IMR-90 (cell line): ENCODE measurements at regions not wholly inside any gene's neighbourhood (a gene's known extent, or its start where the extent isn't known, plus 50 kb on each side); places are given as distances from the start of the nearest gene placed in this dataset.
"Not testable (repeated sequence)": the region's sequence is repeated elsewhere in the genome, so short reads cannot be mapped to it uniquely, and the experiment has no call there.

ENCODE experiments used
- ATAC-seq: fragments of 200-7000 bp; cut with Tn5 transposase; 2 replicates; pipeline ENCODE4 v1.9.1; 2020; ENCODE audit warnings: low read depth, mild to moderate bottlenecking, moderate library complexity
- BruUV-seq: library from RNA; stranded (reverse); fragments of 400-500 nt; replicated peaks from 2 replicates; lab custom pipeline; 2021; lab: Mats Ljungman, UMichigan
- CTCF ChIA-PET: fragments of 300-600 bp; formaldehyde crosslinking; extraction: SDS; loops from one replicate; lab custom pipeline; 2021; ENCODE audit warnings: antibody characterized with exemption; lab: Yijun Ruan, JAX
- POLR2A ChIA-PET: fragments of 300-600 bp; sonication (Branson Sonifier 250); formaldehyde crosslinking; loops from one replicate; lab custom pipeline; 2022; ENCODE audit warnings: antibody characterized with exemption; ENCODE audit not compliant: unreplicated experiment; lab: Charles Lee
- DNase-seq: peaks from one replicate; pipeline ENCODE4 v3.0.0; 2013
- H2AFZ ChIP-seq: replicated peaks from 2 replicates; pipeline ENCODE3; 2013; ENCODE audit warnings: low read length, mild to moderate bottlenecking; ENCODE audit not compliant: poor library complexity
- H2AK5ac ChIP-seq: 2 replicates; pipeline ENCODE4 v1.6.1; 2013; ENCODE audit warnings: low read depth, low read length, inconsistent platforms
- H2AK9ac ChIP-seq: replicated peaks from 2 replicates; pipeline ENCODE3; 2013; ENCODE audit warnings: mild to moderate bottlenecking, low read depth, low read length, moderate library complexity; ENCODE audit not compliant: poor library complexity
- H2BK120ac ChIP-seq: 2 replicates; pipeline ENCODE4 v1.6.1; 2013; ENCODE audit warnings: low read depth, low read length, inconsistent platforms
- H2BK15ac ChIP-seq: 3 replicates; pipeline ENCODE4 v1.6.1; 2013; ENCODE audit warnings: low read depth, low read length, inconsistent platforms
- H2BK20ac ChIP-seq: 2 replicates; pipeline ENCODE4 v1.6.1; 2013; ENCODE audit warnings: low read depth, mild to moderate bottlenecking, inconsistent platforms, low read length, moderate library complexity
- H2BK5ac ChIP-seq: 2 replicates; pipeline ENCODE4 v1.6.1; 2013; ENCODE audit warnings: mild to moderate bottlenecking, low read depth, low read length, inconsistent platforms; ENCODE audit not compliant: poor library complexity, severe bottlenecking
- H3K14ac ChIP-seq: replicated peaks from 2 replicates; pipeline ENCODE4 v1.6.1; 2013; ENCODE audit warnings: low read depth, low read length, inconsistent platforms
- H3K18ac ChIP-seq: 2 replicates; pipeline ENCODE4 v1.6.1; 2013; ENCODE audit warnings: low read depth, low read length, control low read depth
- H3K23ac ChIP-seq: 2 replicates; pipeline ENCODE4 v1.6.1; 2013; ENCODE audit warnings: low read depth, low read length, inconsistent platforms
- H3K27ac ChIP-seq: 2 replicates; pipeline ENCODE4 v1.5.1; 2013; ENCODE audit warnings: mild to moderate bottlenecking, control low read depth, low read length; ENCODE audit not compliant: insufficient read depth
- H3K27me3 ChIP-seq: 2 replicates; pipeline ENCODE4 v1.6.1; 2013; ENCODE audit warnings: low read length; ENCODE audit not compliant: control insufficient read depth, insufficient read depth
- H3K36me3 ChIP-seq: 2 replicates; pipeline ENCODE4 v1.6.1; 2013; ENCODE audit warnings: low read length, mixed read lengths; ENCODE audit not compliant: control insufficient read depth, insufficient read depth
- H3K4ac ChIP-seq: 2 replicates; pipeline ENCODE4 v1.6.1; 2013; ENCODE audit warnings: low read depth, low read length, inconsistent platforms
- H3K4me1 ChIP-seq: 2 replicates; pipeline ENCODE4 v1.6.1; 2013; ENCODE audit warnings: low read length, mixed read lengths; ENCODE audit not compliant: control insufficient read depth, insufficient read depth
- H3K4me2 ChIP-seq: 2 replicates; pipeline ENCODE4 v1.6.1; 2013; ENCODE audit warnings: low read depth, mild to moderate bottlenecking, control low read depth, low read length, moderate library complexity
- H3K4me3 ChIP-seq: 2 replicates; pipeline ENCODE4 v1.5.1; 2013; ENCODE audit warnings: low read depth, mild to moderate bottlenecking, control low read depth, low read length, moderate library complexity; ENCODE audit not compliant: insufficient read depth
- H3K56ac ChIP-seq: 2 replicates; pipeline ENCODE4 v1.6.1; 2013; ENCODE audit warnings: low read length, inconsistent platforms; ENCODE audit not compliant: insufficient read depth; ENCODE audit errors: extremely low read depth
- H3K79me1 ChIP-seq, 2 experiments: 2 replicates each; pipeline ENCODE4 v1.6.1; 2013; ENCODE audit warnings: low read length in 2 of 2, inconsistent platforms in 1 of 2, low read depth in 1 of 2
- H3K9ac ChIP-seq: 2 replicates; pipeline ENCODE4 v1.6.1; 2013; ENCODE audit warnings: low read depth, low read length, control low read depth
- H3K9me1 ChIP-seq: 2 replicates; pipeline ENCODE4 v1.6.1; 2013; ENCODE audit warnings: low read length, inconsistent platforms; ENCODE audit not compliant: insufficient read depth
- H3K9me3 ChIP-seq: 2 replicates; pipeline ENCODE4 v1.6.1; 2013; ENCODE audit warnings: low read length; ENCODE audit not compliant: control insufficient read depth, insufficient read depth
- H4K20me1 ChIP-seq: 2 replicates; pipeline ENCODE4 v1.6.1; 2013; ENCODE audit warnings: low read length, inconsistent platforms; ENCODE audit not compliant: insufficient read depth
- H4K5ac ChIP-seq: 2 replicates; pipeline ENCODE4 v1.6.1; 2013; ENCODE audit warnings: mild to moderate bottlenecking, low read depth, low read length, control low read depth
- H4K8ac ChIP-seq, 2 experiments: 2 replicates each; pipeline ENCODE4 v1.6.1; 2013; ENCODE audit warnings: low read depth in 2 of 2, low read length in 2 of 2, control low read depth in 1 of 2, inconsistent platforms in 1 of 2
- H4K91ac ChIP-seq: 2 replicates; pipeline ENCODE4 v1.6.1; 2013; ENCODE audit warnings: low read depth, low read length, inconsistent platforms; ENCODE audit not compliant: insufficient read depth
- WGBS, 2 experiments: methylation state at CpG; one replicate each; pipeline versions ENCODE4 v1.1.5 to v1.1.7; 2013; ENCODE audit warnings: missing lambda C conversion rate in 2 of 2; ENCODE audit not compliant: insufficient read length in 1 of 2; ENCODE audit errors: extremely low coverage in 2 of 2; 5-methylcytosine and 5-hydroxymethylcytosine counted together
- dilution Hi-C: fragments of 300-500 bp; cut with HindIII; formaldehyde crosslinking; loops from one replicate; pipeline ENCODE4 v1.14.3; 2018; ENCODE audit warnings: low sequenced_read_pairs; ENCODE audit not compliant: unreplicated experiment
- in situ Hi-C: fragments of 300-500 bp; cut with MboI; formaldehyde crosslinking; loops from 3 replicates; pipeline ENCODE4 v1.14.3; 2019; ENCODE audit warnings: low sequenced_read_pairs, inconsistent platforms, mixed read lengths
- intact Hi-C: fragments of 100-400 bp; cut with micrococcal nuclease; formaldehyde crosslinking; loops from 2 replicates; pipeline ENCODE4 v1.10.0; 2022

- H2BK120ac ChIP-seq, CTCF ChIA-PET: not testable (repeated sequence)
These were observed 97.5 kb upstream of the KCNMA1 start for GRCh38 chr10:77735136-77735535.

More at GRCh38 chr10:77735136-77735535, 97.5 kb upstream of the KCNMA1 start:
- ATAC-seq, H3K9me3 ChIP-seq, H2BK20ac ChIP-seq, H3K4me2 ChIP-seq, H3K9me1 ChIP-seq, H2AK5ac ChIP-seq, H2AK9ac ChIP-seq, H4K5ac ChIP-seq, H3K9ac ChIP-seq, in situ Hi-C loops, H4K20me1 ChIP-seq, H3K18ac ChIP-seq, intact Hi-C loops, POLR2A ChIA-PET, H2AFZ ChIP-seq, H3K14ac ChIP-seq, H3K4me3 ChIP-seq, H3K79me1 ChIP-seq, H3K4me1 ChIP-seq, H3K4ac ChIP-seq, H2BK15ac ChIP-seq, BruUV-seq, H4K8ac ChIP-seq, H3K36me3 ChIP-seq, H3K27me3 ChIP-seq, H3K27ac ChIP-seq, H3K56ac ChIP-seq, H4K91ac ChIP-seq, DNase-seq, dilution Hi-C loops, H3K23ac ChIP-seq, H2BK5ac ChIP-seq: not testable (repeated sequence)
- WGBS, 2 experiments: 33% methylated on average over 1 of the region's 5 CpGs; no CpG with 5 or more reads in 1 of the 2 experiments
